ENCODE measurements at regions not wholly inside any gene's neighbourhood (a gene's known extent, or its start where the extent isn't known, plus 50 kb on each side); places are given as distances from the start of the nearest gene placed in this dataset.

GRCh38 chr12:124687174-124687902 is 119.9 kb upstream of the NCOR2 start:
- no peak for DNase-seq (ENCODE audit: low read depth)

- no peak for DNase-seq (ENCODE audit: low read depth)
These were observed 119.2 kb upstream of the NCOR2 start for GRCh38 chr12:124686370-124687173.

- DNase-seq (ENCODE audit: low read depth): no peak
These were observed 118.4 kb upstream of the NCOR2 start for GRCh38 chr12:124685689-124686369.

- no peak for DNase-seq (ENCODE audit: low read depth)
These were observed 117.7 kb upstream of the NCOR2 start for GRCh38 chr12:124684971-124685688.

- DNase-seq (ENCODE audit: low read depth): no peak
These were observed 117.1 kb upstream of the NCOR2 start for GRCh38 chr12:124684496-124684895.

- DNase-seq (ENCODE audit: low read depth): no peak
These were observed 116.0 kb upstream of the NCOR2 start for GRCh38 chr12:124683152-124684124.

GRCh38 chr12:124682425-124683151 is 115.2 kb upstream of the NCOR2 start:
- no peak for DNase-seq (ENCODE audit: low read depth)

- no peak for DNase-seq (ENCODE audit: low read depth)
These were observed 114.5 kb upstream of the NCOR2 start for GRCh38 chr12:124681779-124682391.

- DNase-seq (ENCODE audit: low read depth): peak; percentile 90
These were observed 113.7 kb upstream of the NCOR2 start for GRCh38 chr12:124680863-124681778.

- no peak for DNase-seq (ENCODE audit: low read depth)
These were observed 112.3 kb upstream of the NCOR2 start for GRCh38 chr12:124679533-124680371.

GRCh38 chr12:124679047-124679446 is 111.6 kb upstream of the NCOR2 start:
- DNase-seq (ENCODE audit: low read depth): no peak

- DNase-seq (ENCODE audit: low read depth): no peak
These were observed 111.0 kb upstream of the NCOR2 start for GRCh38 chr12:124678421-124678893.

GRCh38 chr12:124677552-124678356 is 110.3 kb upstream of the NCOR2 start:
- DNase-seq (ENCODE audit: low read depth): no peak

GRCh38 chr12:124676714-124677462 is 109.5 kb upstream of the NCOR2 start:
- no peak for DNase-seq (ENCODE audit: low read depth)

GRCh38 chr12:124675881-124676713 is 108.7 kb upstream of the NCOR2 start:
- no peak for DNase-seq (ENCODE audit: low read depth)
